GM23248 (cell line): ENCODE measurements at regions not wholly inside any gene's neighbourhood (a gene's known extent, or its start where the extent isn't known, plus 50 kb on each side); places are given as distances from the start of the nearest gene placed in this dataset.

ENCODE experiments used
- EZH2 ChIP-seq: fragments of 200-600 bp; sonication (generic); IDR thresholded peaks from 2 replicates; pipeline ENCODE4 v1.6.1; 2018; ENCODE audit warnings: antibody characterized with exemption, mild to moderate bottlenecking; ENCODE audit not compliant: insufficient read depth, poor library complexity, severe bottlenecking
- EZH2phosphoT487 ChIP-seq: fragments of 200-600 bp; sonication (generic); IDR thresholded peaks from 2 replicates; pipeline ENCODE4 v1.6.1; 2018; ENCODE audit warnings: antibody characterized with exemption, moderate library complexity, mild to moderate bottlenecking, low read depth; ENCODE audit not compliant: insufficient read depth

GRCh38 chr17:36736201-36737156 lies 135.1 kb downstream of the MRM1 start:
- TF ChIP-seq EZH2phosphoT487 = no peak
- TF ChIP-seq EZH2 = no peak
